Omental fat pad (tissue), 3 donors: ENCODE measurements at regions not wholly inside any gene's neighbourhood (a gene's known extent, or its start where the extent isn't known, plus 50 kb on each side); places are given as distances from the start of the nearest gene placed in this dataset.

Experiments used
- ATAC-seq: fragments of 150-250 bp; one replicate; pipeline ENCODE4 v1.9.1; 2016; ENCODE audit warnings: mild to moderate bottlenecking, moderate library complexity; ENCODE audit not compliant: low FRiP score
- DNase-seq: peaks from one replicate; pipeline ENCODE4 v3.0.0-alpha.2; 2019; ENCODE audit warnings: low spot score
- TF ChIP-seq, protein P1 (sequence below), 3 donors: fragments of 450-650 bp; IDR thresholded peaks; one replicate each; pipeline ENCODE4 v1.5.1; 2016 to 2017; ENCODE audit warnings: antibody characterized with exemption in 3 of 3, mild to moderate bottlenecking in 3 of 3, moderate library complexity in 2 of 3

DNA sequence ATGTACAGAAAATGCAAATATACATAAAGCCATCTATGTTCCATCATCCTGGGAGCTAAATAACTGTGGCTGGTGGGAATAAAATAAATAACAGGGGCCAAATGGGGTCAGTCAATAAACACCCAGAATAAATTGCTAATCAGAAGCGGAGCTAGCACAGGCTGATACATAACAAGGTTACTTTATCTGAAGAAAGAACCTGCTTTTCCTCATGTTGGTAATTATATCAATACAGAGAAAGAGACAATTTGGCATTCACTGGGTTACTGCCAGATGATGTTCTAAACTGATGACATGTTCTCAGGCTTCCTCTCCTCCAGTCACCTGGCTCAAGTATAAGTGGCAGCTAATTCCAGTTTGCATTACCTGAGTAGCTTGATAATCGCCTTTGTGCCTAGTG is 144.9 kb upstream of the CD180 start:
- no peak for DNase-seq
- ATAC-seq = no peak
- TF ChIP-seq, protein P1, sequence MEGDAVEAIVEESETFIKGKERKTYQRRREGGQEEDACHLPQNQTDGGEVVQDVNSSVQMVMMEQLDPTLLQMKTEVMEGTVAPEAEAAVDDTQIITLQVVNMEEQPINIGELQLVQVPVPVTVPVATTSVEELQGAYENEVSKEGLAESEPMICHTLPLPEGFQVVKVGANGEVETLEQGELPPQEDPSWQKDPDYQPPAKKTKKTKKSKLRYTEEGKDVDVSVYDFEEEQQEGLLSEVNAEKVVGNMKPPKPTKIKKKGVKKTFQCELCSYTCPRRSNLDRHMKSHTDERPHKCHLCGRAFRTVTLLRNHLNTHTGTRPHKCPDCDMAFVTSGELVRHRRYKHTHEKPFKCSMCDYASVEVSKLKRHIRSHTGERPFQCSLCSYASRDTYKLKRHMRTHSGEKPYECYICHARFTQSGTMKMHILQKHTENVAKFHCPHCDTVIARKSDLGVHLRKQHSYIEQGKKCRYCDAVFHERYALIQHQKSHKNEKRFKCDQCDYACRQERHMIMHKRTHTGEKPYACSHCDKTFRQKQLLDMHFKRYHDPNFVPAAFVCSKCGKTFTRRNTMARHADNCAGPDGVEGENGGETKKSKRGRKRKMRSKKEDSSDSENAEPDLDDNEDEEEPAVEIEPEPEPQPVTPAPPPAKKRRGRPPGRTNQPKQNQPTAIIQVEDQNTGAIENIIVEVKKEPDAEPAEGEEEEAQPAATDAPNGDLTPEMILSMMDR (IDR thresholded peaks at IDR 0.05) = no peak

DNA sequence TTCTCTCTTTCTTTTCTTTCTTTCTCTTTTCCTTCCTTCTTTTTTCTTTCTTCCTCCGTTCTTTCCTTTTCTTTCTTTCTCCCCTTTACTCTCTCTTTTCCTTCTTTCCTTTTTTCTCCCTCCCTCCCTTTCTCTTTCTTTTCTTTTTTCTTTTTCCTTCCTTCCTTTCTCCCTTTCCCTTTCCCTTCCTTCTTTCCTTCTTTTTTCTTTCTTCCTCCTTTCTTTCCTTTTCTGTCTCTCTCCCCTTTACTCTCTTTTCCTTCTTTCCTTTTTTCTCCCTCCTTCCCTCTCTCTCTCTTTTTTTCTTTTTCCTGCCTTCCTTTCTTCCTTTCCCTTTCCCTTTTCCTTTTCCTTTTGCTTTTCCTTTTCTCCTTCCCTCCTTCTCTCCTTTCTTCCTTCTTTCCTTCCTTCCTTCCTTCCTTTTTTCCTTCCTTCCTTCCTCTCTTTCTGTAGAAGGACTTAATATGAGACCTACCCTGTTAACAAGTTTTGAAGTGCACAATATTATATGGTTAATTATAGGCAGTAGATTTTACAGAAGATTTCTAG is 142.7 kb upstream of the CD180 start:
- ATAC-seq = no peak
- DNase-seq = no peak
- TF ChIP-seq, protein P1 (IDR thresholded peaks at IDR 0.05) = no peak

DNA sequence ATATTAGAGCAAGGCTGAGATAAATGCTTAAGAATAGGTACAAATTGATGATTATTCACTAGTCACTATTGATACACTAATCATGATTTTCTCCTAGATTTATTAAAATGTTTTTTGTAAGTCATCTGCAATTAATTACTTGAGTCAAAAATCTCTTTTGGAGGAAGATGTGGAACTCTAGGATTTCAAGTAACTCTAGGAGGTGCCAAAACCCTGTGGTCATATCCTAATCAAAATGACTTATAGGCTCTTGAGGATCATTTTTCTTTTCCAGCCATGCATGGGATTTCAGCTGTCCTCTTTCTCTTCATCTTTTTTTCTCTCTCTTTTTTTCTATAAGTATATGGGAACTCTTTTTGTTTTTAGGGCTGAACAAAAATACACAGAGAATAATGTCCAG is 141.8 kb upstream of the CD180 start:
- DNase-seq (no peak), ATAC-seq (no peak)
- TF ChIP-seq, protein P1 (IDR thresholded peaks at IDR 0.05) = no peak

DNA sequence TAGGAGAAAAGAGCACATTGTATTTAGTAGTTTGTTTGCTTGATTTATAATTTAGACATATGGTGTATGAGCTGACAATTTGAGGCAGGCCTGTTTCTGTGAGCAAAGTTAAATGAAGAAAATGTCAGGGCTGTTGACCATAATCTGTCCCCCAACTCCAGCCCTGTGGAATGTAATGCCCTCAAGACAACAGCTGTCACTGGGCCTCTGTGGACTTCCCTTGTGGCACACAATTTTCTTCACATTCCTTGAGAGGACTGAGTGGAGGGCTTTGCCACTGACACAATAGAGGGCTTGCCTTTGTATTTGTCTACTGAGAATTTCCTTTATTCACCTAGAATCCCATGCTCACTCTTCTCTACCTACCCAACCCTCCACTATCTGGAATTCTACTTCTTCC is 141.2 kb upstream of the CD180 start:
- ATAC-seq (no peak), DNase-seq (no peak)
- TF ChIP-seq, protein P1 (IDR thresholded peaks at IDR 0.05) = no peak

DNA sequence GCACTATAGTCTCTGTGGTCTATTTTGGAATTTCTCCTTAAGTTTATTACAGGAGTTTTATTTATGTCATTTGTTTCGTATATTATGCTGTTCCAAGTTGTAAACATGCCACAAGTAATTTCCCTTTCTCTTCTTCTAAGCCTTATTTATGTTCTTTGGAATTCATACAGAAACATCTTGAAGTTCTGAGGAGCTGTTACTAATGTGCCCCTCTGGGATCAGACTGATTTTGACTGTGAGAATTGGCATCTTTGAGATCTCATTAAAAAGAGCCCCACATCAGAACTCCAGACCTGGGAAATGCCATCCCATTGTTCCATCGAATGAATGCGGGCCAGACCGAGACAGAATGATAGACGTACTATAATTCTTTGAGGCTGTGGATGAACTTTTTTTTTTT is 138.8 kb upstream of the CD180 start:
- TF ChIP-seq, protein P1 (IDR thresholded peaks at IDR 0.05) = no peak
- DNase-seq (no peak), ATAC-seq (no peak)

DNA sequence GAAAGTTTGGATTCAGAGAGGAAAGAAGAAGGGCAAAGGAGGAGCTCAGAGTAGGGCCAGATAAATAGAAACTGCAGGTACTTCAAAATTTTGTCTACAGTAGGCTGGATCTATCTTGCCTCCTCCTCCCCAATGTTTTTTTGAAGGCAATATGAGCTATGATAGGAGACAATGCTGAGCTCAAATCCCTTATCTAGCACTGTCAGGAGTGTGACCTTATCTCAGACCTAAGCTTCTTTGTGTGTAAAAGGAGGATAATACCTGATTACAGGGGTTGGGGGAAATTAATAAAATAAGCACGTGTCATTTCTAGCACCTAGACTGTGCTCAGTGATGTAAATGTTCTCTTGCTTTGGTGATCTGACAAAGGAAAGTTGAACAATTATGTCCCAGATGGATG is 137.8 kb upstream of the CD180 start:
- no peak for DNase-seq
- TF ChIP-seq, protein P1 (IDR thresholded peaks at IDR 0.05) = no peak
- ATAC-seq = no peak

DNA sequence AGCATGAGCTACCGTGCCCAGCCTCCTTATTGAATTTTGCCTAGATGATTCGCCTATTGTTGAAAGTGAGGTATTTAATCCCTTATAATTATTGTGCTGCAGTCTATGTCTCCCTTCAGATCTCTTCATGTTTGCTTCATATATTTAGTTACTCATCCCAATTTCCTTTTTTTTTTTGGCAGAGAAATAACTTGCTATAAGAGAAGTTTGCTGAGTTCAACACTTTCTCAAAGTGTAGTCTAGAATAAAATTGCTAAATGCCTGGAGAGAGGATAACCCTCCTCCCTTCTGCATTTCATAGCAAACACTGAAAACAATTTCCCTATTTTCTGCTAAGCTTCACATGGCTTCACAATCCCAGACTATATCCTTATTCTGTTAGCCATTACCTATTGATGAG is 136.6 kb upstream of the CD180 start:
- TF ChIP-seq, protein P1 (IDR thresholded peaks at IDR 0.05) = no peak
- ATAC-seq = no peak
- no peak for DNase-seq
